ENCODE measurements at regions not wholly inside any gene's neighbourhood (a gene's known extent, or its start where the extent isn't known, plus 50 kb on each side); places are given as distances from the start of the nearest gene placed in this dataset.

DNA sequence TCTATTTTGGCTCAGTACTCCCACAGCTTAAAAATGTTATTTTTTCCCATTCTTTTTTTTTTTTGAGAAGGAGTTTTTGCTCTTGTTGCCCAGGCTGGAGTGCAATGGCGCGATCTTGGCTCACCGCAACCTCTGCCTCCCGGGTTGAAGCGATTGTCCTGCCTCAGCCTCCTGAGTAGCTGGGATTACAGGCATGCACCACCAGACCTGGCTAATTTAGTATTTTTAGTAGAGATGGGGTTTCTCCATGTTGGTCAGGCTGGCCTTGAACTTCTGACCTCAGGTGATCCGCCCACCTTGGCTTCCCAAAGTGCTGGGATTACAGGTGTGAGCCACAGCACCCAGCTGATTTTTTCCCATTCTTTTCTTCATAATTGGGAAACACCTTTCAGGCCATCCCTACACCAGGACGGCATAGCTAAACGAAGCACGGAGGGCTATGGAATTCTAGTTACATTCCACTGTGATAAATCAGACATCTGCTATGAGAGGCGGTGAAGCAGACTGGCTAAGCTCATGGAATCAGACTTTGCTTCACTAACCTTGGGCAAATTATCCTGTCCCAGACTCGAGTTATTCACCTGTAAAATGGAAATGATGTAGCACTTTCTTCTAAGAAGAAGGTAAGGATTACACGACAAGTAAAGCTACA, 68.7 kb upstream of the ZFAND5 start:
- DNase-seq (ENCODE audit: low read depth, low spot score) = peak; percentile 24

- no peak for DNase-seq (ENCODE audit: low read depth, low spot score)
These were observed 66.0 kb upstream of the ZFAND5 start for GRCh38 chr9:72431036-72431435.

GRCh38 chr9:72428329-72428728, 63.3 kb upstream of the ZFAND5 start:
- DNase-seq (ENCODE audit: low read depth, low spot score) = no peak

DNA sequence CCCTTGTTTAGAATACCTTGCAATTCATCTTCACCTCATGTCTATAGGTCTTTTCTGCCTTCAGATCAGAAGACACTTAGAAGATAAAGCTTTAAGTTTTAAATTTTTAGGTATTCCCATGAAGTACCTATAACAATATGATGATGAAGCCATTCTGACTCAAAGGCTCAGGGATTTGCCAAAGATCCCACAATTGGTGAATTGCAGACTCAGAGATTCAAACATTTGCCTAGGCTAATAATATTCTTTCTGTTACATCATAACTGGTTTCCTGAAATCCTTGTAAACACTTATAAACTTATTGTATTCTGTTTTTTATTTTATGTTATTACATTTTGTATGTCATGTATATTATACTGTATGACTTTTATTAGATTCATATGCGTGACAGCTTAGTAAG, 62.8 kb upstream of the ZFAND5 start:
- no peak for DNase-seq (ENCODE audit: low read depth, low spot score)

DNA sequence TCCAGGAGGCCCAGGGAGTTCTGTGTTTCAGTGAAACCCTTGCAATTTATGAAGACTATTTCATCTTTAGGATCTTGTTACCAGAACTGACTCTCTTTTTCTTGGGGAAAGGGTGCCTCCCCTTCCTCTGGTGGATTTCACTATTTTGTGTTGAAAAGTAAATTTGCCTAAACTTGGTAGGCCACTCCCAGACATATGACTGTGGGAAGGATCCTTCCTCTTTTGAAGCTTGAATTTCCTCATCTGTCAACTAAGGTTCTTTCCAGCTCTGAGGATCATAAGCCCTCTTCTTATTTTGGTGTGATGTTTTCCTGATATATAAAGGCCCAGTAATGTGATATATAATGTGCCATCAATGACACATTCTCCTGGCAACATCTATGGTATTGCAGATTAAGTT, 59.1 kb upstream of the ZFAND5 start:
- DNase-seq (ENCODE audit: low read depth, low spot score) = no peak

DNA sequence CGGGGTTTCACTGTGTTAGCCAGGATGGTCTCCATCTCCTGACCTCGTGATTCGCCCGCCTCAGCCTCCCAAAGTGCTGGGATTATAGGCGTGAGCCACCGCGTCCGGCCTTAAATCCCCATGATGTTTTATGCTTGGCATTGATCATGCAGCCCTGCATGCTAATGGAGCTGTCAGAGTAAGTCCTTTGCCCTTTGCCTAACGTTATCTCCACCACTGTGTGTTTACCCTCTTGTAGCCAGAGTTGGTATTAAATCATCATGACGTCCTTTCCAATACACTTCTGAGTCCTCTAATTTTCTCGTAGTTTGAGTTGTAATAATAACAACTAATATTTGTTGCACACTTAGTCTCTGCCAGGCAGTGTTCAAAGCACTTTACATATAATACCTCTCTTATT, 57.2 kb upstream of the ZFAND5 start:
- DNase-seq (ENCODE audit: low read depth, low spot score) = no peak

- no peak for DNase-seq (ENCODE audit: low read depth, low spot score)
These were observed 55.8 kb upstream of the ZFAND5 start for GRCh38 chr9:72420783-72421182.

GRCh38 chr9:72415948-72416347, 50.9 kb upstream of the ZFAND5 start:
- no peak for DNase-seq (ENCODE audit: low read depth, low spot score)

DNA sequence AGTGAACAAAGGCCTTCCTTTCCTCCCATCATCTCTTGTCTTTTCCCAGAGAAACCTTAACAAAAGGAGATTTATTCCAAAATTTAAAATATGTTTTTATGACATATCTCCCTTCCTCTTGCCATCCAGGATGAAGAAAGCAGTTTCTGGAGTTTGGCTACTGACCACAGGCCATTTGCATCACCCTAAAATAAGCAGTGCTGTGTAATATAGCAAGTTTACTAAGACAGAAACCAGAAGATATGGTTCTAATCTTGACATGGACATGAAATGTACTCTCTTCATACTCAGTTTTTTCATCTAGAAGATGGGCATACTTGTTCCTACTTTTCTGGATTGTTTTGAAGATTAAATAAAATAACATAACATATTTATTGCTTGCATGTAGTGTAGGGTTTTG, 50.2 kb upstream of the ZFAND5 start:
- DNase-seq (ENCODE audit: low read depth, low spot score) = no peak
